DND-41 (cell line): ENCODE measurements at regions not wholly inside any gene's neighbourhood (a gene's known extent, or its start where the extent isn't known, plus 50 kb on each side); places are given as distances from the start of the nearest gene placed in this dataset.

Source experiments
- EZH2 ChIP-seq: IDR thresholded peaks from 3 replicates; pipeline ENCODE4 v1.6.1; 2012; ENCODE audit warnings: borderline replicate concordance, low read depth, mild to moderate bottlenecking, moderate library complexity, low read length, inconsistent platforms; ENCODE audit not compliant: severe bottlenecking
- TF ChIP-seq, protein P1 (sequence below): IDR thresholded peaks from 2 replicates; pipeline ENCODE4 v1.5.1; 2012; ENCODE audit warnings: borderline replicate concordance, low read length, moderate library complexity, mild to moderate bottlenecking; ENCODE audit not compliant: poor library complexity, severe bottlenecking; ENCODE audit errors: extremely low read depth

DNA sequence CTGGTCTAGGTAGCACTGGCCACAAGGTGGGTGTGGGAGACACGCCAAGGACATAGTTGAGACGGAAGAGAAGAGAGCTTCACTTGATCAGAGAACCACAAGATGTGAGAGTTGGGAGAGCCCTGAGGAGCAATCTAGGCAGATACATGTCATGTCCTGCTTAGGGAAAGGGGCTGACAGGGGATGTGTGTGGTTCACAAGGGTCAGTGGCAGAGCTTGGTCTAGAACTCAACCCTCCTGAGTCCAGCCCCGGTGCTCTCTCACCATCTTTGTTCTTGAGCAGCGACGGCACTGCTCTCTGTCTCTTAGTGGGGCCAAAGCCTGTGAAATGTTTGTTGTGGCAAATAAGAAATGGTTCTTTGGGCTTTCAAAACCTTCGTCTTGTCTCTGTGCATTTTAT, 243.5 kb upstream of the ROPN1 start:
- TF ChIP-seq, protein P1, sequence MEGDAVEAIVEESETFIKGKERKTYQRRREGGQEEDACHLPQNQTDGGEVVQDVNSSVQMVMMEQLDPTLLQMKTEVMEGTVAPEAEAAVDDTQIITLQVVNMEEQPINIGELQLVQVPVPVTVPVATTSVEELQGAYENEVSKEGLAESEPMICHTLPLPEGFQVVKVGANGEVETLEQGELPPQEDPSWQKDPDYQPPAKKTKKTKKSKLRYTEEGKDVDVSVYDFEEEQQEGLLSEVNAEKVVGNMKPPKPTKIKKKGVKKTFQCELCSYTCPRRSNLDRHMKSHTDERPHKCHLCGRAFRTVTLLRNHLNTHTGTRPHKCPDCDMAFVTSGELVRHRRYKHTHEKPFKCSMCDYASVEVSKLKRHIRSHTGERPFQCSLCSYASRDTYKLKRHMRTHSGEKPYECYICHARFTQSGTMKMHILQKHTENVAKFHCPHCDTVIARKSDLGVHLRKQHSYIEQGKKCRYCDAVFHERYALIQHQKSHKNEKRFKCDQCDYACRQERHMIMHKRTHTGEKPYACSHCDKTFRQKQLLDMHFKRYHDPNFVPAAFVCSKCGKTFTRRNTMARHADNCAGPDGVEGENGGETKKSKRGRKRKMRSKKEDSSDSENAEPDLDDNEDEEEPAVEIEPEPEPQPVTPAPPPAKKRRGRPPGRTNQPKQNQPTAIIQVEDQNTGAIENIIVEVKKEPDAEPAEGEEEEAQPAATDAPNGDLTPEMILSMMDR, result no peak
- no peak for TF ChIP-seq EZH2
